Duodenal mucosa (tissue), 2 donors: ENCODE measurements at regions not wholly inside any gene's neighbourhood (a gene's known extent, or its start where the extent isn't known, plus 50 kb on each side); places are given as distances from the start of the nearest gene placed in this dataset.

Experiments
- H3K27ac ChIP-seq: one replicate; pipeline ENCODE4 v1.7.0; 2013; ENCODE audit warnings: low read depth, low read length
- H3K27me3 ChIP-seq, 2 donors: one replicate each; pipeline ENCODE4 v1.7.0; 2013; ENCODE audit warnings: low read length in 2 of 2, control low read depth in 1 of 2; ENCODE audit not compliant: insufficient read depth in 2 of 2, control insufficient read depth in 1 of 2
- H3K36me3 ChIP-seq, 2 donors: one replicate each; pipeline ENCODE4 v1.7.0; 2013; ENCODE audit warnings: low read length in 2 of 2, control low read depth in 1 of 2; ENCODE audit not compliant: insufficient read depth in 2 of 2, control insufficient read depth in 1 of 2
- H3K4me1 ChIP-seq, 2 donors: one replicate each; pipeline ENCODE4 v1.7.0; 2013; ENCODE audit warnings: low read length in 2 of 2, control low read depth in 1 of 2; ENCODE audit not compliant: insufficient read depth in 2 of 2, control insufficient read depth in 1 of 2
- H3K4me3 ChIP-seq, 2 donors: one replicate each; pipeline ENCODE4 v1.7.0; 2013; ENCODE audit warnings: low read length in 2 of 2, low read depth in 1 of 2
- H3K9ac ChIP-seq, 2 donors: one replicate each; pipeline ENCODE4 v1.7.0; 2013; ENCODE audit warnings: low read length in 2 of 2, low read depth in 1 of 2
- H3K9me3 ChIP-seq, 2 donors: one replicate each; pipeline ENCODE4 v1.7.0; 2013; ENCODE audit warnings: low read length in 2 of 2, control low read depth in 1 of 2; ENCODE audit not compliant: control insufficient read depth in 1 of 2

- no peak overlapping the region for H3K27ac ChIP-seq
- no peaks in the 10 kb centered on the region for H3K36me3 ChIP-seq
- H3K9ac ChIP-seq = no peak overlapping the region
- no peaks in the 10 kb centered on the region for H3K27me3 ChIP-seq
- H3K4me3 ChIP-seq = no peak overlapping the region
- peaks cover 0 to 7% of the 10 kb centered on the region in 2 donors for H3K9me3 ChIP-seq
- no peaks in the 10 kb centered on the region for H3K4me1 ChIP-seq
Measured at GRCh38 chr4:19366916-19367315, 884.8 kb upstream of the SLIT2 start.

- Histone ChIP-seq H3K36me3 (no peaks in the 10 kb centered on the region), H3K27ac (no peak overlapping the region)
Measured at GRCh38 chr4:19358015-19358414, 893.7 kb upstream of the SLIT2 start.

GRCh38 chr4:19349416-19349815, 902.3 kb upstream of the SLIT2 start:
- H3K27ac ChIP-seq = no peak overlapping the region
- no peaks in the 10 kb centered on the region for H3K4me1 ChIP-seq
- H3K9me3 ChIP-seq = peaks cover 0 to 7% of the 10 kb centered on the region in 2 donors
- H3K27me3 ChIP-seq = no peaks in the 10 kb centered on the region
- no peaks in the 10 kb centered on the region for H3K36me3 ChIP-seq
- H3K4me3 ChIP-seq = no peak overlapping the region
- no peak overlapping the region for H3K9ac ChIP-seq

More at GRCh38 chr4:19358015-19358414, 893.7 kb upstream of the SLIT2 start:
- no peaks in the 10 kb centered on the region for H3K27me3 ChIP-seq
- no peaks in the 10 kb centered on the region for H3K4me1 ChIP-seq
- H3K4me3 ChIP-seq = no peak overlapping the region
- H3K9ac ChIP-seq = no peak overlapping the region
- no peaks in the 10 kb centered on the region for H3K9me3 ChIP-seq

- no peaks in the 10 kb centered on the region for H3K36me3 ChIP-seq
- peaks cover 0 to 7% of the 10 kb centered on the region in 2 donors for H3K9me3 ChIP-seq
- H3K4me3 ChIP-seq = no peak overlapping the region
- H3K27me3 ChIP-seq = no peaks in the 10 kb centered on the region
- no peaks in the 10 kb centered on the region for H3K4me1 ChIP-seq
- no peak overlapping the region for H3K27ac ChIP-seq
- no peak overlapping the region for H3K9ac ChIP-seq
Measured at GRCh38 chr4:19348746-19349145, 903.0 kb upstream of the SLIT2 start.

- H3K4me1 ChIP-seq = no peaks in the 10 kb centered on the region
- peaks cover 0 to 9% of the 10 kb centered on the region in 2 donors for H3K9me3 ChIP-seq
- H3K27me3 ChIP-seq = no peaks in the 10 kb centered on the region
- no peak overlapping the region for H3K27ac ChIP-seq
- no peak overlapping the region for H3K4me3 ChIP-seq
- H3K9ac ChIP-seq = no peak overlapping the region
- H3K36me3 ChIP-seq = no peaks in the 10 kb centered on the region
Measured at GRCh38 chr4:19346636-19347035, 905.1 kb upstream of the SLIT2 start.

- no peaks in the 10 kb centered on the region for H3K27me3 ChIP-seq
- no peak overlapping the region for H3K4me3 ChIP-seq
- H3K36me3 ChIP-seq = no peaks in the 10 kb centered on the region
- no peak overlapping the region for H3K27ac ChIP-seq
- H3K9ac ChIP-seq = no peak overlapping the region
- H3K4me1 ChIP-seq = no peaks in the 10 kb centered on the region
- peaks cover 5 to 10% of the 10 kb centered on the region in 2 donors for H3K9me3 ChIP-seq
Measured at GRCh38 chr4:19329631-19330030, 922.1 kb upstream of the SLIT2 start.

DNA sequence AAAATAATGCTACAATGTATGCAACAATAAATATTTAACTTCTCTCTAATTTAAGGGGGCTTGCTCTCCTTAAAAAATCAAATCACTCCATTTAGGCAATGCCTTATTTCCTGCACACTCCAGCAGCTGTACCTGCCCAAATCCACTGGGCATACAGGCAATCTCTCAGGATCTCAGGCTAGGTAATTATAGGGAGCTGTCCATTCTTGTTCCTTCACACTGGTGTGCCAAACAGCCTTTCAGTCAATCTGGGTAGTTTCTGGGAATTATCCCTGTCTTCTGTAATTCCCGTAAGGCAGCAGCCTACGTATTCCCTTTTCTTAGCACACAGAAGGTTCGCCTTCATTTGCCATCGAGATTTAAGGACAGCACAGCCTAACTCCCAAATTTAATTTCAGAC, 922.6 kb upstream of the SLIT2 start:
- H3K27me3 ChIP-seq = no peaks in the 10 kb centered on the region
- H3K9ac ChIP-seq = no peak overlapping the region
- no peaks in the 10 kb centered on the region for H3K36me3 ChIP-seq
- no peak overlapping the region for H3K27ac ChIP-seq
- no peak overlapping the region for H3K4me3 ChIP-seq
- H3K4me1 ChIP-seq = no peaks in the 10 kb centered on the region
- peaks cover 5 to 7% of the 10 kb centered on the region in 2 donors for H3K9me3 ChIP-seq

DNA sequence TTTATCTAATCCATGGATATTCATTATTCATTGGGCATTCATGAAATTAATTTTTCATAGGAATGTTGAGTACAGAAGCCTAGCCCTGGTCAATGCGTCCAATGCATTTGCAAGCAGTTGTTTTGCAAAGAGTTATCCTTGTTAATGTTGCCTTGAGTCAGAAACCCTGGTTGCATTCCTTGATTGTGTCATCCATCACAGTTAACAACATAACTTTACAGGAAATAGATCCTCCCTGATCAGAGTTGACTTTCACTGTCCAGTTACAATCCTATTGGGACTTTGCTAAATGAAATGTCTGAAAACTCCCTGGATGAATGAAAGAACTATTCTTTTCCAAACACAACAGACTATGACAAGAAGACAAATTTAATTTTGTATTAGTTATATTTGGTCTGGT, 924.3 kb upstream of the SLIT2 start:
- Histone ChIP-seq H3K27ac (no peak overlapping the region), H3K9ac (no peak overlapping the region), H3K27me3 (no peaks in the 10 kb centered on the region), H3K9me3 (peaks cover 5 to 7% of the 10 kb centered on the region in 2 donors), H3K4me3 (no peak overlapping the region), H3K4me1 (no peaks in the 10 kb centered on the region), H3K36me3 (no peaks in the 10 kb centered on the region)

DNA sequence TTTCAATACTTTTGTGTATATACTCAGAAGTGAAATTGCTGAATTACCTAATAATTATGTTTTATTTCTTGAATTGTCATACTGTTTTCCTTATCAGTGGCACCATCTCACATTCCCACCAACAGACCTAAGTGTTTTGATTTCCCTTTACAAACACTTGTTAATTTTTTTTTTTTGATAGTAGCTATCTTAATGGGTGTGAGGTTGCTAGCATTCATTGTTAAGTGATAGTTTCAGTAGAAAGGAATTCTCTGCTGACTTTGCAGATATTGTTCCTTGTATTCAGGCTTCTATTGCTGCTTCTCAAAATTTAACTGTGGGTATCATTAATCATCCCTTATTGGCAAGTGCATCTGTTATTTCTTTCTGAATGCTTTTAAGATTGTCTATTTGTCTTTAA, 927.5 kb upstream of the SLIT2 start:
- H3K9ac ChIP-seq = no peak overlapping the region
- no peak overlapping the region for H3K4me3 ChIP-seq
- H3K9me3 ChIP-seq = peaks cover 0 to 4% of the 10 kb centered on the region in 2 donors
- H3K36me3 ChIP-seq = no peaks in the 10 kb centered on the region
- no peak overlapping the region for H3K27ac ChIP-seq
- H3K4me1 ChIP-seq = no peaks in the 10 kb centered on the region
- H3K27me3 ChIP-seq = no peaks in the 10 kb centered on the region

DNA sequence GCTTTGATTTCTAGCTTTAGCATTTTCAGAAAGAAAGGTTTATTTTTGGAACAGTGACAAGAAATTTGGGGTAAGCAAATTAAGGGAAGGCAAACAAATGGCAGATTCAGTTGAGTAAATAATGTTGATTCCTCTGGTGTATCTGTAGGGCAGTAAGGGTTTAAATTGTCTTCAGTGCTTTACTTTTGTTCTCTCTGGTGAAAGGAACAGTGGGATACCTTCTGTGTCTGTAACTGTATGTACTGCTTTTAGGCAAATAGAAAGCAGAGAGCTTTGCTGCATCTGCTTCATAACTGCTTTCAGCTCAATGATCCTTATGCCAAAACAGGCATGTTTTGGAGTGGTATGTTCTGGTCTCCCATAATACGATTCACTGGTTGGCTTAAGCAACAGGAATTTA, 932.1 kb upstream of the SLIT2 start:
- Histone ChIP-seq H3K9ac (no peak overlapping the region), H3K27me3 (no peaks in the 10 kb centered on the region), H3K36me3 (no peaks in the 10 kb centered on the region), H3K9me3 (peaks cover 0 to 5% of the 10 kb centered on the region in 2 donors), H3K27ac (no peak overlapping the region), H3K4me1 (no peaks in the 10 kb centered on the region), H3K4me3 (no peak overlapping the region)

DNA sequence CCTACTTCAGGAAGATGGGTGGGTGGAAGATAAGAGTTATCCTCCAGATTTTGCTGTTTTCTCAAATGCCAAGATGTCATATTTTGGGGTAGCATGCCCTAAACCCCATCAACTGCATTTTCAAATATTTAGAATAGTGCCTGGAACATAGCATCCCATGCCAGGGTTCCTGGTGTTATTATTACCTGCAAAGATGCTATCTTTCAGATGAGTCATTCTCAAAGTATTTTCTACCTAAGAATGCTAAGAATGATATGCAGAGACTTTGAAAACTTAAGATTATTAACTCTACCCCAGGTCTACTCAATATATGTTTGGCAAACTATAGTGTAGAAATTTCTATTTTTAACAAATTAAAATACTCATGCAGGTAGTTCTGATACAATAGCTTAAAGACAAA, 934.3 kb upstream of the SLIT2 start:
- Histone ChIP-seq H3K9ac (no peak overlapping the region), H3K27me3 (no peaks in the 10 kb centered on the region), H3K27ac (no peak overlapping the region), H3K36me3 (no peaks in the 10 kb centered on the region), H3K4me3 (no peak overlapping the region), H3K4me1 (no peaks in the 10 kb centered on the region), H3K9me3 (peaks cover 0 to 5% of the 10 kb centered on the region in 2 donors)
